ENCODE measurements at regions not wholly inside any gene's neighbourhood (a gene's known extent, or its start where the extent isn't known, plus 50 kb on each side); places are given as distances from the start of the nearest gene placed in this dataset.

GRCh38 chr13:24068472-24068871 is 92.0 kb upstream of the SPATA13 start:
- TF ChIP-seq EP300 (IDR thresholded peaks at IDR 0.05) (no peak), CHD2 (IDR thresholded peaks at IDR 0.05; ENCODE audit: low read length, partially characterized antibody) (no peak), CTCF (IDR thresholded peaks at IDR 0.05) (no peak)
